GM12892 (cell line): ENCODE measurements at regions not wholly inside any gene's neighbourhood (a gene's known extent, or its start where the extent isn't known, plus 50 kb on each side); places are given as distances from the start of the nearest gene placed in this dataset.

Experiments used
- POLR2A ChIP-seq: IDR thresholded peaks from 2 replicates; pipeline ENCODE4 v1.6.1; 2011; ENCODE audit warnings: low read depth, low read length, control low read depth
- POLR2AphosphoS5 ChIP-seq: IDR thresholded peaks from 2 replicates; pipeline ENCODE4 v1.6.1; 2011; ENCODE audit warnings: low read depth, low read length, control low read depth

GRCh38 chr18:39341129-39341528, 1775.5 kb upstream of the CELF4 start:
- TF ChIP-seq POLR2AphosphoS5 (no peak), POLR2A (no peak)
